Stomach (tissue), 8 donors: ENCODE measurements at regions not wholly inside any gene's neighbourhood (a gene's known extent, or its start where the extent isn't known, plus 50 kb on each side); places are given as distances from the start of the nearest gene placed in this dataset.

Experiments used
- DNase-seq, 2 donors: peaks; one replicate each; pipeline versions ENCODE4 v3.0.0 to v3.0.0-alpha.2; 2013 to 2019
- H3K27ac ChIP-seq, 5 donors: fragments of 200-600 bp in 4 of 5; sonication (generic) in 4 of 5; one replicate each; pipeline ENCODE4 v1.5.1; 2013 to 2019; ENCODE audit warnings: mild to moderate bottlenecking in 1 of 5, moderate library complexity in 1 of 5
- H3K27me3 ChIP-seq, 3 donors: fragments of 200-600 bp; sonication (generic); one replicate each; pipeline ENCODE4 v1.5.1; 2017 to 2019; ENCODE audit warnings: mixed run types in 1 of 3
- H3K36me3 ChIP-seq, 4 donors: fragments of 200-600 bp; sonication (generic); 1 replicate in 3 of 4; 2 replicates in 1 of 4; pipeline ENCODE4 v1.5.1; 2016 to 2019
- H3K4me1 ChIP-seq, 4 donors: fragments of 200-600 bp; sonication (generic); one replicate each; pipeline ENCODE4 v1.5.1; 2016 to 2019
- H3K4me3 ChIP-seq, 4 donors: fragments of 200-600 bp; sonication (generic) in 3 of 4; one replicate each; pipeline ENCODE4 v1.5.1; 2016 to 2019; ENCODE audit warnings: mild to moderate bottlenecking in 1 of 4
- H3K9me3 ChIP-seq, 4 donors: fragments of 200-600 bp; sonication (generic); one replicate each; pipeline ENCODE4 v1.5.1; 2016 to 2019
- CTCF ChIP-seq, 7 experiments: fragments of 450-650 bp in 4 of 7; fragments of 200-600 bp in 3 of 7; sonication (generic) in 3 of 7; IDR thresholded peaks; one replicate each; pipeline ENCODE4 v1.5.1; 2016 to 2019; ENCODE audit warnings: antibody characterized with exemption in 7 of 7, control low read depth in 2 of 7, mild to moderate bottlenecking in 1 of 7
- EP300 ChIP-seq: sonication (generic); formaldehyde crosslinking; IDR thresholded peaks from one replicate; pipeline ENCODE4 v1.6.1; 2017; ENCODE audit warnings: antibody characterized with exemption
- POLR2A ChIP-seq, 4 donors: fragments of 450-650 bp; IDR thresholded peaks; one replicate each; pipeline ENCODE4 v1.6.1; 2016; ENCODE audit warnings: antibody characterized with exemption in 4 of 4, control low read depth in 2 of 4, mild to moderate bottlenecking in 1 of 4, moderate library complexity in 1 of 4
- POLR2AphosphoS5 ChIP-seq, 3 donors: sonication (generic); formaldehyde crosslinking; IDR thresholded peaks; one replicate each; pipeline ENCODE4 v1.6.1; 2016; ENCODE audit warnings: antibody characterized with exemption in 3 of 3
- WGBS, 5 donors: extraction: QIAGEN DNeasy Blood & Tissue Kit in 3 of 5; methylation state at CpG; one replicate each; pipeline versions ENCODE4 v1.1.5 to v1.1.7; 2013 to 2018; 5-methylcytosine and 5-hydroxymethylcytosine counted together
- intact Hi-C: fragments of 100-400 bp; cut with DNase I; formaldehyde crosslinking; loops from one replicate; pipeline ENCODE4 v1.15.1; 2023; ENCODE audit warnings: low total_unique reads
- donor health status: healthy with polysubstance abuse.
- donor health status: Bipolar disorder and iron deficiency.
- donor health status: healthy.

- TF ChIP-seq POLR2AphosphoS5 (IDR thresholded peaks at IDR 0.05) (no peak), EP300 (no peak), POLR2A (IDR thresholded peaks at IDR 0.05) (no peak), CTCF (IDR thresholded peaks at IDR 0.05) (no peak)
Observed at GRCh38 chr13:65472336-65472735, 1757.8 kb downstream of the PCDH9 start.

GRCh38 chr13:65470781-65471180 lies 1759.4 kb downstream of the PCDH9 start:
- H3K9me3 ChIP-seq, result no peaks in the 10 kb centered on the region
- H3K36me3 ChIP-seq, result no peaks in the 10 kb centered on the region
- no peak overlapping the region for H3K27ac ChIP-seq
- H3K27me3 ChIP-seq, result no peaks in the 10 kb centered on the region
- WGBS, 5 donors, result 63 to 78% (median 72%) methylated on average over 2 of the region's 2 CpGs
- intact Hi-C loops, result no loop called here
- H3K4me3 ChIP-seq, result no peak overlapping the region
- H3K4me1 ChIP-seq, result peaks cover 0 to 6% (median 2%) of the 10 kb centered on the region in 4 donors
- DNase-seq, result no peak
- no peak for TF ChIP-seq CTCF (IDR thresholded peaks at IDR 0.05)
- no peak for TF ChIP-seq POLR2AphosphoS5 (IDR thresholded peaks at IDR 0.05)
- no peak for TF ChIP-seq EP300
- TF ChIP-seq POLR2A (IDR thresholded peaks at IDR 0.05), result no peak

More at GRCh38 chr13:65472336-65472735, 1757.8 kb downstream of the PCDH9 start:
- peaks cover 0 to 6% (median 2%) of the 10 kb centered on the region in 4 donors for H3K4me1 ChIP-seq
- no peak for DNase-seq
- no peaks in the 10 kb centered on the region for H3K36me3 ChIP-seq
- intact Hi-C loops, result no loop called here
- no peak overlapping the region for H3K4me3 ChIP-seq
- 55 to 76% (median 70%) methylated on average over 2 of the region's 2 CpGs for WGBS, 5 donors
- H3K9me3 ChIP-seq, result no peaks in the 10 kb centered on the region
- no peak overlapping the region for H3K27ac ChIP-seq
- H3K27me3 ChIP-seq, result no peaks in the 10 kb centered on the region

GRCh38 chr13:65468628-65469027 lies 1761.5 kb downstream of the PCDH9 start:
- Histone ChIP-seq H3K9me3 (peaks cover 0 to 3% (median 0%) of the 10 kb centered on the region in 4 donors), H3K27ac (no peak overlapping the region), H3K4me3 (no peak overlapping the region), H3K36me3 (no peaks in the 10 kb centered on the region), H3K27me3 (no peaks in the 10 kb centered on the region), H3K4me1 (peaks cover 0 to 6% (median 2%) of the 10 kb centered on the region in 4 donors)
- DNase-seq, result peak in 1 of 2 donors; percentile 5
- TF ChIP-seq CTCF (IDR thresholded peaks at IDR 0.05), result no peak
- peak in 2 of 3 donors; percentile 16 to 35 for TF ChIP-seq POLR2AphosphoS5 (IDR thresholded peaks at IDR 0.05)
- no peak for TF ChIP-seq EP300
- no peak for TF ChIP-seq POLR2A (IDR thresholded peaks at IDR 0.05)
- intact Hi-C loops, result no loop called here

- peak in 1 of 2 donors; percentile 4 for DNase-seq
- WGBS, 5 donors, result 66 to 75% (median 70%) methylated on average over 6 of the region's 6 CpGs
- H3K36me3 ChIP-seq, result no peaks in the 10 kb centered on the region
- H3K27me3 ChIP-seq, result no peaks in the 10 kb centered on the region
- intact Hi-C loops, result no loop called here
- TF ChIP-seq POLR2A (IDR thresholded peaks at IDR 0.05) (no peak), POLR2AphosphoS5 (IDR thresholded peaks at IDR 0.05) (no peak), CTCF (IDR thresholded peaks at IDR 0.05) (no peak), EP300 (no peak)
- no peak overlapping the region for H3K4me3 ChIP-seq
- no peak overlapping the region for H3K27ac ChIP-seq
- H3K4me1 ChIP-seq, result no peaks in the 10 kb centered on the region
- H3K9me3 ChIP-seq, result peaks cover 0 to 3% (median 0%) of the 10 kb centered on the region in 4 donors
Observed at GRCh38 chr13:65461590-65461989, 1768.5 kb downstream of the PCDH9 start.
